Left lung (tissue), 4 donors: ENCODE measurements at regions not wholly inside any gene's neighbourhood (a gene's known extent, or its start where the extent isn't known, plus 50 kb on each side); places are given as distances from the start of the nearest gene placed in this dataset.

Experiments
- ATAC-seq: fragments of 200-7000 bp; cut with Tn5 transposase; one replicate; pipeline ENCODE4 v1.9.1; 2020; ENCODE audit warnings: moderate library complexity
- DNase-seq, 4 donors: peaks; one replicate each; pipeline ENCODE4 v3.0.0-alpha.2; 2013 to 2020
- H3K27ac ChIP-seq, 2 donors: fragments of 200-600 bp; sonication (generic) in 1 of 2; one replicate each; pipeline versions ENCODE4 v1.5.0 to v1.8.0; 2020 to 2021
- H3K27me3 ChIP-seq, 2 donors: fragments of 200-600 bp; sonication (generic) in 1 of 2; one replicate each; pipeline versions ENCODE4 v1.5.0 to v1.8.0; 2020 to 2021
- H3K36me3 ChIP-seq, 2 donors: fragments of 200-600 bp; sonication (generic) in 1 of 2; one replicate each; pipeline versions ENCODE4 v1.5.0 to v1.8.0; 2020 to 2021
- H3K4me1 ChIP-seq, 2 donors: fragments of 200-600 bp; one replicate each; pipeline ENCODE4 v1.8.0; 2021
- H3K4me3 ChIP-seq, 2 donors: fragments of 200-600 bp; sonication (generic) in 1 of 2; one replicate each; pipeline versions ENCODE4 v1.5.0 to v1.8.0; 2020 to 2021; ENCODE audit warnings: mild to moderate bottlenecking in 1 of 2
- H3K9me3 ChIP-seq, 2 donors: fragments of 200-600 bp; sonication (generic) in 1 of 2; one replicate each; pipeline versions ENCODE4 v1.5.0 to v1.8.0; 2020 to 2021
- intact Hi-C, 2 donors: fragments of 100-400 bp; cut with DNase I; formaldehyde crosslinking; loops; one replicate each; pipeline versions ENCODE4 v1.11.2 to v1.14.2; 2022
- TF ChIP-seq, protein P1 (sequence below), 2 donors: fragments of 200-600 bp; sonication (generic) in 1 of 2; IDR thresholded peaks; one replicate each; pipeline versions ENCODE4 v1.5.0 to v1.8.0; 2021; ENCODE audit warnings: antibody characterized with exemption in 2 of 2
- donor health status: DM: no; HTN: yes; CAD: no.
- donor health status: DM: no; HTN: no; CAD: no.

- Histone ChIP-seq H3K4me1 (peaks cover 0 to 3% of the 10 kb centered on the region in 2 donors), H3K4me3 (no peak overlapping the region), H3K27me3 (no peaks in the 10 kb centered on the region), H3K36me3 (no peaks in the 10 kb centered on the region), H3K27ac (no peak overlapping the region), H3K9me3 (no peaks in the 10 kb centered on the region)
- DNase-seq (no peak), ATAC-seq (no peak)
- intact Hi-C loops, result no loop called here
- TF ChIP-seq, protein P1, sequence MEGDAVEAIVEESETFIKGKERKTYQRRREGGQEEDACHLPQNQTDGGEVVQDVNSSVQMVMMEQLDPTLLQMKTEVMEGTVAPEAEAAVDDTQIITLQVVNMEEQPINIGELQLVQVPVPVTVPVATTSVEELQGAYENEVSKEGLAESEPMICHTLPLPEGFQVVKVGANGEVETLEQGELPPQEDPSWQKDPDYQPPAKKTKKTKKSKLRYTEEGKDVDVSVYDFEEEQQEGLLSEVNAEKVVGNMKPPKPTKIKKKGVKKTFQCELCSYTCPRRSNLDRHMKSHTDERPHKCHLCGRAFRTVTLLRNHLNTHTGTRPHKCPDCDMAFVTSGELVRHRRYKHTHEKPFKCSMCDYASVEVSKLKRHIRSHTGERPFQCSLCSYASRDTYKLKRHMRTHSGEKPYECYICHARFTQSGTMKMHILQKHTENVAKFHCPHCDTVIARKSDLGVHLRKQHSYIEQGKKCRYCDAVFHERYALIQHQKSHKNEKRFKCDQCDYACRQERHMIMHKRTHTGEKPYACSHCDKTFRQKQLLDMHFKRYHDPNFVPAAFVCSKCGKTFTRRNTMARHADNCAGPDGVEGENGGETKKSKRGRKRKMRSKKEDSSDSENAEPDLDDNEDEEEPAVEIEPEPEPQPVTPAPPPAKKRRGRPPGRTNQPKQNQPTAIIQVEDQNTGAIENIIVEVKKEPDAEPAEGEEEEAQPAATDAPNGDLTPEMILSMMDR (IDR thresholded peaks at IDR 0.05), result no peak
These were observed 276.9 kb downstream of the PTTG2 start for GRCh38 chr4:38237139-38237538.

GRCh38 chr4:38241541-38241940 is 281.3 kb downstream of the PTTG2 start:
- Histone ChIP-seq H3K36me3 (no peaks in the 10 kb centered on the region), H3K4me1 (peaks cover 0 to 5% of the 10 kb centered on the region in 2 donors), H3K4me3 (no peak overlapping the region), H3K9me3 (no peaks in the 10 kb centered on the region), H3K27ac (no peak overlapping the region), H3K27me3 (no peaks in the 10 kb centered on the region)
- TF ChIP-seq, protein P1 (IDR thresholded peaks at IDR 0.05), result no peak
- no peak for DNase-seq
- intact Hi-C loops, result no loop called here
- no peak for ATAC-seq

- intact Hi-C loops, result no loop called here
- no peak overlapping the region for H3K4me3 ChIP-seq
- DNase-seq (no peak), ATAC-seq (no peak)
- peaks cover 0 to 5% of the 10 kb centered on the region in 2 donors for H3K4me1 ChIP-seq
- no peaks in the 10 kb centered on the region for H3K27me3 ChIP-seq
- H3K9me3 ChIP-seq, result no peaks in the 10 kb centered on the region
- no peaks in the 10 kb centered on the region for H3K36me3 ChIP-seq
- no peak overlapping the region for H3K27ac ChIP-seq
- TF ChIP-seq, protein P1 (IDR thresholded peaks at IDR 0.05), result no peak
These were observed 281.9 kb downstream of the PTTG2 start for GRCh38 chr4:38242101-38242500.

DNA sequence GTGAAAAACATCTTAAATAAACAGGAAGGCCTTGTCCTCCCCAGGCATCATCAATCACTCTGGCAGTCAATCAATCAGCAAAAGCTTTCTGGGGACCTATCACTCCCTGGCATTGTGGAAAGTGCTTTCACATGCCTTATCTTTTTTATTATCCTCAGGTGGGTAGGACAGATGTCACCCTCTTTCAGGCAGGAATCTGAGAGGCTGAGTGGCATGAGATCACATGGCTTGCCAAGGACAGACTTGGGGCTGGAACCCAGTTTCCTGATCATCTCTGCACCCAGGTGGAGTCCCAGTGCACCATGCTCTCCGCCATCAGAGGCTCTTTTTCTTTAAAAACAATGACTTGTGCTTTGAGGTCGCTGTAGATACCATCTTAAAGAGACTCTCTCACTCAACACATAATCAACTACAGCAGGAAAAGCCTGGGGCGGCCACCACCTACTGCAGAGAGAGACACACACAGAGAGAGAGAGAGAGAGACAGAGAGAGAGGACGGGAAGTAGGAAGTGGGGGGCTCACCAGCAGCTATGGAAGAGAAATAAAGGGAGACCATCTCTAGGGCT is 282.7 kb downstream of the PTTG2 start:
- peaks cover 0 to 5% of the 10 kb centered on the region in 2 donors for H3K4me1 ChIP-seq
- TF ChIP-seq, protein P1 (IDR thresholded peaks at IDR 0.05), result no peak
- intact Hi-C loops, result no loop called here
- no peak overlapping the region for H3K4me3 ChIP-seq
- H3K27me3 ChIP-seq, result no peaks in the 10 kb centered on the region
- ATAC-seq, result no peak
- DNase-seq, result no peak
- H3K36me3 ChIP-seq, result no peaks in the 10 kb centered on the region
- no peaks in the 10 kb centered on the region for H3K9me3 ChIP-seq
- H3K27ac ChIP-seq, result no peak overlapping the region

- intact Hi-C loops, result no loop called here
- no peak overlapping the region for H3K27ac ChIP-seq
- DNase-seq, result peak in 2 of 4 donors; percentile 28 to 41
- H3K4me1 ChIP-seq, result peaks cover 0 to 5% of the 10 kb centered on the region in 2 donors
- peak; percentile 98 for ATAC-seq
- no peak overlapping the region for H3K4me3 ChIP-seq
- no peaks in the 10 kb centered on the region for H3K9me3 ChIP-seq
- TF ChIP-seq, protein P1 (IDR thresholded peaks at IDR 0.05), result no peak
- no peaks in the 10 kb centered on the region for H3K27me3 ChIP-seq
- H3K36me3 ChIP-seq, result no peaks in the 10 kb centered on the region
These were observed 283.3 kb downstream of the PTTG2 start for GRCh38 chr4:38243388-38244053.
